ENCODE measurements at regions not wholly inside any gene's neighbourhood (a gene's known extent, or its start where the extent isn't known, plus 50 kb on each side); places are given as distances from the start of the nearest gene placed in this dataset.

DNA sequence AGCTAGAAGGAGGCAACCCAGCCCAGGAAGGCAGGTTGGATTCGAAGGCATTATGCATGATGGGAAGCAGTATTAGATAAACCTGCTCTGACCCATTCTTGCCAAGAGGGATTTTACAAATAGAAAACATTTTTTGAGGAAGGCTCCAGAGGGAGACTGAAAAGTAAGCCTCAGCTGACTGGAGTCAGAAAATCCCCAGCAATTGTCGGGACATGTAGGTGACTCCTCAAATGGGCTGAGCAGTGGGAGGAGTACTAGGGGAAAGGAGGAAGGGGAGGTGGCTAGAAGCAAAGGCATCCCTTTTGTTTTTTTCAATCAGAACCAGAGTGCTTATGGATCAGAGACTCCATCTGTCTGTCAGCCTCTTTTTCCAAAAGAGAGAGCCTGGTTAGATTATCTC, 138.1 kb upstream of the NTF3 start:
- TF ChIP-seq, protein P1, sequence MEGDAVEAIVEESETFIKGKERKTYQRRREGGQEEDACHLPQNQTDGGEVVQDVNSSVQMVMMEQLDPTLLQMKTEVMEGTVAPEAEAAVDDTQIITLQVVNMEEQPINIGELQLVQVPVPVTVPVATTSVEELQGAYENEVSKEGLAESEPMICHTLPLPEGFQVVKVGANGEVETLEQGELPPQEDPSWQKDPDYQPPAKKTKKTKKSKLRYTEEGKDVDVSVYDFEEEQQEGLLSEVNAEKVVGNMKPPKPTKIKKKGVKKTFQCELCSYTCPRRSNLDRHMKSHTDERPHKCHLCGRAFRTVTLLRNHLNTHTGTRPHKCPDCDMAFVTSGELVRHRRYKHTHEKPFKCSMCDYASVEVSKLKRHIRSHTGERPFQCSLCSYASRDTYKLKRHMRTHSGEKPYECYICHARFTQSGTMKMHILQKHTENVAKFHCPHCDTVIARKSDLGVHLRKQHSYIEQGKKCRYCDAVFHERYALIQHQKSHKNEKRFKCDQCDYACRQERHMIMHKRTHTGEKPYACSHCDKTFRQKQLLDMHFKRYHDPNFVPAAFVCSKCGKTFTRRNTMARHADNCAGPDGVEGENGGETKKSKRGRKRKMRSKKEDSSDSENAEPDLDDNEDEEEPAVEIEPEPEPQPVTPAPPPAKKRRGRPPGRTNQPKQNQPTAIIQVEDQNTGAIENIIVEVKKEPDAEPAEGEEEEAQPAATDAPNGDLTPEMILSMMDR (conservative IDR thresholded peaks at IDR 0.05; ENCODE audit: low read length) = no peak
- no peak for TF ChIP-seq EZH2phosphoT487 (IDR thresholded peaks at IDR 0.05; ENCODE audit: borderline replicate concordance, low read depth, low read length)

Measured in OCI-LY7 (cell line).